ENCODE measurements at regions not wholly inside any gene's neighbourhood (a gene's known extent, or its start where the extent isn't known, plus 50 kb on each side); places are given as distances from the start of the nearest gene placed in this dataset.
"Not testable (repeated sequence)": the region's sequence is repeated elsewhere in the genome, so short reads cannot be mapped to it uniquely, and the experiment has no call there.

DNA sequence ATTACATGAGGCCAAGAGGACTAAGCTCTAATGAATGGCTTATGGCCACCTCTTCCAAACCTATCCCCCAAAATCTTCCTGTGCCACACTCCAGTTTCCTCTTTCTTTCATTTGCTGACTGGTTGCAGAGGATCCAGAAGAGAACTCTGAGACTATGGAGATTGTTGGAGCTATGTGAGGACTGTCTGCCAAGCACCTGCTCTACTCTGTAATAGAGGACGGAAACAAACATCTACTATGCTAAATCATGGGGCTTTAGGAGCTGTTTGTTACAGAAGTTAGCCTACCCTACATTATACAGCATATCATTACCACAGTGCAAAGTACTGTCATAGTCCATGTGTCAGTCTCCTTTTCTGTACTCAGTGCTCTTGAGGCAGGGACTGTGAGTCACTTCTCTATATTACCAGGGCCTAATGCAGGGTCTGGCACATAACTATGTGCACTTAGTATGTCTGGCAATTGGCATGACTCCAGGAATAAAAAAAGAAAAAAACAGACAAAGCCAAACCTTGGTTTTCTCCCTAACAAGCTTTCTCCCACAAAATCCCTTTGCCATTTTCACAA lies 95.1 kb downstream of the RPAP3 start:
- no peak for DNase-seq
- no peaks in the 10 kb centered on the region for H3K9me3 ChIP-seq
- TF ChIP-seq, protein P1, sequence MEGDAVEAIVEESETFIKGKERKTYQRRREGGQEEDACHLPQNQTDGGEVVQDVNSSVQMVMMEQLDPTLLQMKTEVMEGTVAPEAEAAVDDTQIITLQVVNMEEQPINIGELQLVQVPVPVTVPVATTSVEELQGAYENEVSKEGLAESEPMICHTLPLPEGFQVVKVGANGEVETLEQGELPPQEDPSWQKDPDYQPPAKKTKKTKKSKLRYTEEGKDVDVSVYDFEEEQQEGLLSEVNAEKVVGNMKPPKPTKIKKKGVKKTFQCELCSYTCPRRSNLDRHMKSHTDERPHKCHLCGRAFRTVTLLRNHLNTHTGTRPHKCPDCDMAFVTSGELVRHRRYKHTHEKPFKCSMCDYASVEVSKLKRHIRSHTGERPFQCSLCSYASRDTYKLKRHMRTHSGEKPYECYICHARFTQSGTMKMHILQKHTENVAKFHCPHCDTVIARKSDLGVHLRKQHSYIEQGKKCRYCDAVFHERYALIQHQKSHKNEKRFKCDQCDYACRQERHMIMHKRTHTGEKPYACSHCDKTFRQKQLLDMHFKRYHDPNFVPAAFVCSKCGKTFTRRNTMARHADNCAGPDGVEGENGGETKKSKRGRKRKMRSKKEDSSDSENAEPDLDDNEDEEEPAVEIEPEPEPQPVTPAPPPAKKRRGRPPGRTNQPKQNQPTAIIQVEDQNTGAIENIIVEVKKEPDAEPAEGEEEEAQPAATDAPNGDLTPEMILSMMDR (IDR thresholded peaks at IDR 0.05; ENCODE audit: low read depth, low read length) = no peak
- H3K36me3 ChIP-seq = no peaks in the 10 kb centered on the region
- H3K27me3 ChIP-seq = no peaks in the 10 kb centered on the region
- H3K4me1 ChIP-seq = 0 out of 2 replicates have a peak, but pooled peaks cover 3% of the 10 kb centered on the region
- no peak overlapping the region for H3K4me3 ChIP-seq (ENCODE audit: low read depth, low read length)

DNA sequence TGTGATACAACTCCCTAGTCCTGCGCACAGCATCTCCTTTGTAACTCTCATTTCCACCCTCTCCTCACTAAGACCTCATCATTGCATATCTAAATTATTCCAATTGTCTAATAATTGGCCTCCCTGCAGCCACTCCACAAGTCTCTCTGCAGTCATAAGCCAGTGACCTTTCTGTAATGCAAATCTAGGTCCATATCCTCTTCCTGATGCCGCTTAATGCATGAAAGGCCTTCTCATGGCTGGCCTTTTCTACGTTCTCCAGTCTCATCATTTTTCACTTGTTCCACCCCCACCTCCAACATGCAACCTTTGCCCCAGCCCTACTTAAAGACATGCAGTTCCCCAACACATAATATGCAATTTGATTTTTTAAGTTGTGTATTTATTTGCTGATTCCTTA lies 96.0 kb downstream of the RPAP3 start:
- TF ChIP-seq, protein P1 (IDR thresholded peaks at IDR 0.05; ENCODE audit: low read depth, low read length) = no peak

DNA sequence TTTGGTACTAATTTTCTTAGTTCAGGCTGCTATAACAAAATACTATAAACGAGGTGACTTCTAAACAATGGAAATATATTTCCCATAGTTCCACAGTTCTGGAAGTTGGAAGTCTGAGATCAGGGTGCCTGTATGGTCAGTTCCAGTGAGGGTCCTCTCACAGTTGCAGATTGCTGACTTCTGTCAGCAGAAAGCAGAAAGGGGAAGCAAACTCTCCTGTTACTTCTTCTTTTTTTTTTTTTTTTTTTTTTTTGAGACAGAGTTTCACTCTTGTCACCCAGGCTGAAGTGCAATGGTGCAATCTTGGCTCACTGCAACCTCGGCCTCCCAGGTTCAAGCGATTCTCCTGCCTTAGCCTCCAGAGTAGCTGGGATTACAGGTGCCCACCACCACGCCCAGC lies 97.2 kb downstream of the RPAP3 start:
- DNase-seq; H3K36me3 ChIP-seq; H3K4me1 ChIP-seq; H3K4me3 ChIP-seq (ENCODE audit: low read depth, low read length); H3K9me3 ChIP-seq; H3K27me3 ChIP-seq: not testable (repeated sequence)

More for the DNA sequence above, 96.0 kb downstream of the RPAP3 start:
- DNase-seq = no peak
- Histone ChIP-seq H3K4me1 (no peaks in the 10 kb centered on the region), H3K4me3 (ENCODE audit: low read depth, low read length) (no peak overlapping the region), H3K27me3 (no peaks in the 10 kb centered on the region), H3K9me3 (no peaks in the 10 kb centered on the region), H3K36me3 (no peaks in the 10 kb centered on the region)

DNA sequence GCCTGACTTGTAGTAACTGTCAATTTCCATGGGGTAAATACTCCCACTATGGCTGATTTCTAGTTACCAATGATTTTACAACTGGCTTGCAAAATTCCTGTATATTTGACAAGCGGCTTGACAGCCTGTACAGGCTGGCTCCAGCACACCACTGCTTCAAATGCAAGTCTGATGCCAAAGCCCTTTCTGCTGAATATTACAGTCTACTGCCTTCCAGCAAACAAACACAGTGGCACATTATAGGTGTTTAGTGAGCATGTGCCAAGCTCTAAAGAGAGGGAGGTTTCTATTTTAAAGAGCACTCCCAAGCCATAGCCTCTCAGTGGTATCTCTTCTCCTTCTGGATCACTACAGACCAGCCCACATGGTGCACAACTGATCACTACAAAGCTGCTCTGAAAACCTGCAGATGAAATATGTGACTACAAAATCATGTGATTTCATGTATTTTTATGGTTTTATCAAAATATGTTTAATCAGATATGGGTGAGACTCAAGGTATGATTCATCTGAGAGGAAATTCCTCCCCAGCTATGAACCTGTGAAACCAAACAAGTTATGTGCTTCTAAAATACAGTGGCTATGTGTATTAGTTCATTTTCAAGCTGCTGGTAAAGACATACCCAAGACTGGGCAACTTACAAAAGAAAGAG lies 101.5 kb downstream of the RPAP3 start:
- H3K27me3 ChIP-seq = no peaks in the 10 kb centered on the region
- H3K4me3 ChIP-seq (ENCODE audit: low read depth, low read length) = no peak overlapping the region
- no peaks in the 10 kb centered on the region for H3K9me3 ChIP-seq
- H3K4me1 ChIP-seq = no peaks in the 10 kb centered on the region
- no peaks in the 10 kb centered on the region for H3K36me3 ChIP-seq
- TF ChIP-seq, protein P1 (IDR thresholded peaks at IDR 0.05; ENCODE audit: low read depth, low read length) = no peak
- DNase-seq = no peak

DNA sequence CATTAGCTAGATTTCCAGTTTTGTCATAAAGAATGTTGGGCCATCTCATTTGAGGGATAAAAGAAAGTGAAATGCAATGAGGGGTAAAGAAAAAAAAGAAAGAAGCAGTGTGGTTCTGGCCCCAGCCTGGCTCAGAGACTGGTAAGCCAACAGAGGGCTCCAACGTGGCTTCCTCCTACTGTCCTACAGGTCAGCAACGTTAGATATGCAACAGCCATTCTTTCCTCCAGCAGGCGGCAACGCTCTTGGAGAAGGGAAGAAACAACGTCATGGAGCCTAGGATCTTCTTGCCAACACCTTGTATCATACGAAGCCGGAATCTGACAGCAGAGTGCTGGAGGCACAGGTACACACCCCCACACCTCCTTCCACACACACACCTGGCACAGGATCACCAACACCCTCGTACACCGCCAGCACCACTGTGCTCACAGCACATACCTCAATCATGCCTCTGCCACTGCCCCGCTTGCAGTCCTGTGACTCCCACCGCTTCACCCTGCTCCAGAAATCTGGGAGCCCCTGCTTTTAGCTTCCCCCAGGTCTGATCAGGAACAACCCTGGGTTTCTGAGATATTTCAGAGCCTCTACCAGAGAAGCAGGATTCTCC lies 102.8 kb downstream of the RPAP3 start:
- DNase-seq = no peak
- TF ChIP-seq, protein P1 (IDR thresholded peaks at IDR 0.05; ENCODE audit: low read depth, low read length) = peak; percentile 20; the same call in 1 of the 2 replicates
- no peak overlapping the region for H3K4me3 ChIP-seq (ENCODE audit: low read depth, low read length)

DNA sequence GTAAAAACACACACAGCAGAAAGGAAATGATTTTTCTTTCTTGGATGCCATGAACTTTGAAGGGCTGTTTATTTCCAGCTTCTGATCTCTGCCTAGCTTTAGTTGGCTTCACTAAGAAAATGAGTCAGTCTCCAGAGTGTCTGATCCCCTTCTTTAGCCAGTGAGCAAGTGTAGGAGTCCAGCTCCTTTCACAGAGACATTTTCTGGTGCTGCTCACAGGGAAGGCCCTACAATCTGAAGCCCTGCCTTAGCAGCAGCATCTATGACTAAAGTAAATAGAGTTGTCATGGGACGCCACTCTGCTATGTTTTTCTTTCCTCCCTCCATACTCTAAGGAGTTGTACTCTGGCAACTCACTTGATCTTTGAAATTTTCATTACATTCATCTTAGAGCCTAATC lies 103.5 kb downstream of the RPAP3 start:
- TF ChIP-seq, protein P1 (IDR thresholded peaks at IDR 0.05; ENCODE audit: low read depth, low read length) = no peak
- H3K9me3 ChIP-seq = no peaks in the 10 kb centered on the region
- no peak overlapping the region for H3K4me3 ChIP-seq (ENCODE audit: low read depth, low read length)
- H3K36me3 ChIP-seq = no peaks in the 10 kb centered on the region
- H3K27me3 ChIP-seq = no peaks in the 10 kb centered on the region
- no peaks in the 10 kb centered on the region for H3K4me1 ChIP-seq
- no peak for DNase-seq

More for the DNA sequence above, 102.8 kb downstream of the RPAP3 start:
- H3K4me1 ChIP-seq = no peaks in the 10 kb centered on the region
- H3K9me3 ChIP-seq = no peaks in the 10 kb centered on the region
- no peaks in the 10 kb centered on the region for H3K36me3 ChIP-seq
- H3K27me3 ChIP-seq = no peaks in the 10 kb centered on the region
